ENCODE measurements at regions not wholly inside any gene's neighbourhood (a gene's known extent, or its start where the extent isn't known, plus 50 kb on each side); places are given as distances from the start of the nearest gene placed in this dataset.

GRCh38 chr3:36212251-36212650, 168.1 kb upstream of the STAC start:
- TF ChIP-seq CTCF (IDR thresholded peaks at IDR 0.05) (no peak), POLR2A (IDR thresholded peaks at IDR 0.05) (no peak), EP300 (IDR thresholded peaks at IDR 0.05; ENCODE audit: low read depth) (no peak), POLR2AphosphoS5 (IDR thresholded peaks at IDR 0.05) (no peak)

Data from transverse colon (tissue), 4 donors.